ENCODE measurements at regions not wholly inside any gene's neighbourhood (a gene's known extent, or its start where the extent isn't known, plus 50 kb on each side); places are given as distances from the start of the nearest gene placed in this dataset.
A peak's percentile ranks its signal among the peaks of the same experiment; 100 is the strongest.
"Not testable (repeated sequence)": the region's sequence is repeated elsewhere in the genome, so short reads cannot be mapped to it uniquely, and the experiment has no call there.

DNA sequence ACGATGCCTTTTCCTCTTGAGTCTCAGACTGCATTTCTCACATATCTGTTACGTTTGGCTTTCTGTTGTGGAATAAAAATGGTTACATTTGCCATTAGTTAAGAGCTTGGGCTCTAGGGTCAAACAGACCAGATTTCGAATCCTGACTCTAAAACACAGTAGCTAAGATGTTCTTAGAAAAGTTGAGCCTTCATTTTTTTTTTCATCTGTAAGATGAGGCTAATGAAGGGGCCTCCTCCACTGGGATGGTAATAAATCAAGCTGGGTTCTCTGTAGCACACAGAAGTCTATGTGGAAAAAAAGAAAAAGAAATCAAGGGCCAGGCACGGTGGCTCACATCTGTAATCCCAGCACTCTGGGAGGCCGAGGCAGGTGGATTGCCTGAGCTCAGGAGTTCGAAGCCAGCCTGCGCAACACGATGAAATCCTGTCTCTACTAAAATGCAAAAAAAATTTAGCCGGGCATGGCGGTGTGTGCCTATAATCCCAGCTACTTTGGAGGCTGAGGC lies 49.9 kb upstream of the CAPRIN1 start:
- DNase-seq (ENCODE audit: low spot score) = no peak

DNA sequence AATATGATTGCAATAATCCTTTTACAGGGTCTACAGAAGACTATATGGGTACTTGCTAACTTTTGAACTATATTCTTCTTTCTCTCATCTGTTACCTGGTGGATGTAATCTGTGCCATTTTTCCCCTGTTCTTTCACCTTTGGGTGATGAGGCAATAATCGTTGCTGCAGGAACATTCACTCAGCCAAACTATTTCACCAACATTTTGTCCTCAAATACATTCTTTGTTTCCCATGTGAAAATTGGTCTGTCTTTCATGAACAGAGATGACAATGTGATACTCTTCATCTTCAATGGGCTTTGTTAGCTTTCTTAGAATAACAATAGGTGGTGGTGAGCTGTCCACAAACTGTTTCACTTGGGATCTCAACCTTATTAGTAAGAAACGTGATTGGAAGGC lies 52.1 kb upstream of the CAPRIN1 start:
- DNase-seq (ENCODE audit: low spot score) = no peak

DNA sequence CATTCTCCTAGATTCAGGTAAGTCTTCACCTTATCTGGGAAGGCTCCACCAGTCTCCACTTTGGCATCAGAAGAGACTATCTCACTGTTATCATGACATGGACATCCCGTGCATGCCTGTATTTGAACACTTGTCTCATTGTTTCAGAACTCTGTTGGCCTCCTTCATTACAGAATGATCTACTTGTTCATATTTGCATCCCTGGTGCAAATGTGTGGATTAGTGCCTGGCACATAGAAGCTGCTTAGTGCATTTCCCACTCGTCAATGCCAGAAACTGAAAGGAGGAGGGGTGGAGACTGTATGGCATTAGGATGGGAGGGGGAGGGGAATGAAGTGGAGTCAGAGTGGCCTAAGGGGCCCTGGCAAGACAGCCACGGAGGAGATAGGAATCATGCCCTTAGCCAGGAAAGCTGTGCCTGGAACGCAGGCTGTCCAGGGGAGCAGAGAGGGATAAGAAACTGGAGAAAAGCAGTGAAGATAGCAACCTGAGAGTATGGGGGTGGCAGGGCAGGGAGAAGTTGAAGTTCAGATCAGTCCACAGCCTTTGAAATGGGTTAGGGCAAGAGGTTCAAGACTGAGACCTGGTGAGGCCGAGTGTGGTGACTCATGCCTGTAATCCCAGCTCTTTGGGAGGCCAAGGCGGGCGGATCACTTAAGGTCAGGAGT lies 53.8 kb upstream of the CAPRIN1 start:
- no peak for DNase-seq (ENCODE audit: low spot score)

DNA sequence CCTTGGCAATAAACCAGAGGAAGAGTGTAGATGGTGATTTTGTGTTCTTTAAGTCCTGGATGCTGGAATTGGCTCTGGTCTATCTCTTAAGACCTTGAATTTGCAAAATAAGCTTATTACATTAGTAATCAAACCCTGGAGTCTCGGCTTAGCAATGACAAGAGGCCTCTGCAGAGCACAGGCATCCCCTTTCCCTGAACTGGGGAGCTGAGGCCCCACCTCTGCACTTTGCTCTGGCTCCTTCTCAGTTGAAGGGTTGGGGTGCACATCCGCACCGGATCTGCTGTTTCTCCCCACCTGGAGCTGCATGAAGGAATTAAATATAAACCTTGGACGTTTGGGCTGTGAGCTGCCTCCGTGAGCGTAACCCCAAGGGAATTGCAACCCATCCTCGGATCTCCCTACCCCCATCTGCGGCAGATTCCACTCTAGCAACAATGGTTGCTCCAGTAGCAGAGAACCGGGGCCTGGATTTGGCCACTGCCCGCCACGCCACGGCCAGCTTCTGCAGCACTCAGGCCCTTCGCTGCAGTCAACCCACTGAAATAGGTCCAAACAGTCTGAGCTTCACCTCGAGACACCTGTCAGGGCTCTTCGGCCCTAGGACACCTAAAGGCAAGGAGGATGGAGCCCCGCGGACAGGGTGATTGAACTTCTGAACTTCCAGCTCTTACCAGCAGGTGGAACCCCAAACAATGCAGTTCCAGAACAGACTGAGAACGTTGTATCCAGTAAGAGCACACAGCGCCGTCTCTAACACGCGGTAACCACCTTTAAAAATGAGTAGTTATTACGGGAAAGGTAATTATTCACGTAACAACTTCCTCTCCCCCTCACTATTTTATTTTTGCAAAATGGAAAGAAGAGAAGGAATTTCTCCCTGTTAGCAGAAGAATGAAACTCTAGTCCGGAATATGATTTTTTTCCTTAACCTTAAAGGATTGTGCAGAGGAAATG lies 54.8 kb upstream of the CAPRIN1 start:
- DNase-seq (ENCODE audit: low spot score) = peak; percentile 82

DNA sequence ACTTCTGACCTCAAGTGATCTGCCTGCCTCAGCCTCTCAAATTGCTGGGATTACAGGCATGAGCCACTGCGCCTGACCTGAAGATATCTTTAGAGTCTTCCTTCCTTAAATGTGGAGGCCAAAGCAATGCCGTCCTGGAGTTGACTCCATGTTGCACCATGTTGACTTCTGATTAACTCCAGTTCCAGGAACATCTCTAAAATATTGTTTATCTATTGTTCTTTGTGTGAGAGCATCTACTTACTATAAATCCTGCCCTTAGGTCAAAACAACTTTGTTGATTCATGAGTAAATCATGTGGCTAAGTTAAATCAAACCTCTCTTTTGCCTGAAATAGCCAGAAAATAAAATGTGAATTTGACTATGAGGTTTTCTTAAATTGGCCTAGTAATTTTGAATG lies 56.6 kb upstream of the CAPRIN1 start:
- DNase-seq (ENCODE audit: low spot score) = no peak

DNA sequence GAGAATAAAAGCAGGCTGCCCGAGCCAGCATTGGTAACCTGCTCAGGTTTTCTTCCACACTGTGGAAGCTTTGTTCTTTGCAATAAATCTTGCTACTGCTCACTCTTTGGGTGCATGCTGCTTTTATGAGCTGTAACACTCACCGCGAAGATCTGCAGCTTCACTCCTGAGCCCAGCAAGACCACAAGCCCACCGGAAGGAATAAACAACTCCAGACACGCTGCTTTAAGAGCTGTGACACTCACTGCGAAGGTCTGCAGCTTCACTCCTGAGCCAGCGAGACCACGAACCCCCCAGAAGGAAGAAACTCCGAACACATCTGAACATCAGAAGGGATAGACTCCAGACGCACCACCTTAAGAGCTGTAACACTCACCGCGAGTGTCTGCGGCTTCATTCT lies 60.4 kb upstream of the CAPRIN1 start:
- DNase-seq (ENCODE audit: low spot score) = not testable (repeated sequence)

DNA sequence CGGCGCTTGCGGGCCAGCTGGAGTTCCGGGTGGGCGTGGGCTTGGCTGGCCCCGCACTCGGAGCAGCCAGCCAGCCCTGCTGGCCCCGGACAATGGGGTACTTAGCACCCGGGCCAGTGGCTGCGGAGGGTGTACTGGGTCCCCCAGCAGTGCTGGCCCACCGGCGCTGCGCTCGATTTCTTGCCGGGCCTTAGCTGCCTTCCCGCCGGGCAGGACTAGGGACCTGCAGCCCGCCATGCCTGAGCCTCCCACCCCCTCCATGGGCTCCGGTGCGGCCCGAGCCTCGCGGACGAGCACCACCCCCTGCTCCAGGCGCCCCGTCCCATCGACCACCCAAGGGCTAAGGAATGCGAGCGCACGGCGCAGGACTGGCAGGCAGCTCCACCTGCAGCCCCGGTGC lies 61.4 kb upstream of the CAPRIN1 start:
- not testable (repeated sequence) for DNase-seq (ENCODE audit: low spot score)

GRCh38 chr11:33989461-33989860 lies 62.1 kb upstream of the CAPRIN1 start:
- DNase-seq (ENCODE audit: low spot score) = no peak

GRCh38 chr11:33988586-33989370 lies 62.8 kb upstream of the CAPRIN1 start:
- no peak for DNase-seq (ENCODE audit: low spot score)

DNA sequence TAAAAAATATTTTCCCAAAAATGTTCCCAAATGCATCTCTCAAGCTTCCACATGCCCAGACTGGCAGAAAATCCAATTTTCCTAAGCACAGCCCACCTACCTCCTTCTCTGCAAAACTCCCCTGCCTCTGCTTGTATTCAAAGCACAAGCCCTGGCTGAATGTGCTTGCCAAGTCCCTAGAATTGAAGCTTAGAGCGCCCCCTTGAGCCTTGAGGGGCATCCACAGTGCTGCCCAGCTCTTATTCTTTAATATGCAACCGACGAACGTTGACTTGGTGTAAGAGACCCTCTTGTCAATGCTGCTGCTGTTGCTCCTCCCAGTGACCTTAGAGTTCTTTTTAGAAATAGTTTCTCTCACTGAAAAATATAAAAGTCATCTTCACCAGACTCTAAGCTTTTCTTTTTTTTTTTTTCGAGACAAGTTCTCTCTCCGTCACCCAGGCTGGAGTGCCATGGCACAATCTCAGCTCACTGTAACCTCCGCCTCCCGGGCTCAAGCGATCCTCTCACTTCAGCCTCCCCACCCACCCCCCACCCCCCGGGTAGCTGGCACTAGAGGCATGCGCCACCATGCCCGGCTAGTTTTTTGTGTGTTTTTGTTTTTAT lies 63.5 kb upstream of the CAPRIN1 start:
- peak; percentile 76 for DNase-seq (ENCODE audit: low spot score)

DNA sequence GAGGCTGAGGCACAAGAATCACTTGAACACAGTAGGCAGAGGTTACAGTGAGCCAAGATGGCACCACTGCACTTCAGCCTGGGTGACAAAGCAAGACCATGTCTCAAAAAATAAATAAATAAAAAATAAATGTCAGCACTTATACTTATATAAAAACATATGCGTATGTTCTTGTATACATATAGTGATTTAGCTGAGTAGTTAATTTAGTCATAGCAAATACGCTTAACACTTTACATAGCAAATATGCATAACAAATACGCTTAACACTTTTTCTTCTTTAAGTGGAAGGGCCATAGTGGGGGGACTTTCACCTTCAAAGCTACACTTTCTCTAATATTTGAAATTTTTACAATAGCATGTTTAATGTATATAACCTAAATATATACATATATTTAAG lies 64.0 kb upstream of the CAPRIN1 start:
- DNase-seq (ENCODE audit: low spot score) = no peak

- DNase-seq (ENCODE audit: low spot score) = not testable (repeated sequence)
Observed at GRCh38 chr11:33986597-33987501, 64.7 kb upstream of the CAPRIN1 start.

DNA sequence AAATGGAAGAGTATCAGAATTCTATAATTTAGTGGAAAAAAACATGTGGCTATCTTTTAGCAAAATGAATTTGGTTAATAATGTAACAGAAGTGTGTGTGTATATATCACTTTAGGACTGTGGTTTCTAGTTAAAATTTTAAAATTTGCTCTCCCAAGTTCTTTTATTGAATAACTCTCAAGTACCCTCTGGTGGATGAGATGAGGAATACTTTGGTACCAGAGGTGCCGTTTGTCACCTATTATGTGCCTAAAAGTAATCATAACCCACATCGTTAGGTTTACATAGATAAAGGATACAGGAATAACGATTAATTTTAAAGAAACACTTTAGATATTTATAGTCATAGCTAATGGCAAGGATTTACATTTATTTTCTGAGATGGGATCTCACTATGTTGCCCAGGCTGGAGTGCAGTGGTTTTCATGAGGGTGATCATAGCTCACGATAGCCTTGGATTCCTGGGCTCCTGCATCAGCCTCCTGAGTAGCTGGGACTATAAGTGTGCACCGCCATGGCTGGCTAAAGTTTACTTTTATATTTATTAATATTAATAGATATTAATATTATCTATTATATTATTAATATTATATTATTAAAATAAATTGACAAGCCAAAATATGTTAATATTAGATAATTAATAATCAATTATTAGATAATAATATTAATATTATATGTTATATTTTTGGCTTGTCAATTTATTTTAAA lies 66.7 kb upstream of the CAPRIN1 start:
- no peak for DNase-seq (ENCODE audit: low spot score)

DNA sequence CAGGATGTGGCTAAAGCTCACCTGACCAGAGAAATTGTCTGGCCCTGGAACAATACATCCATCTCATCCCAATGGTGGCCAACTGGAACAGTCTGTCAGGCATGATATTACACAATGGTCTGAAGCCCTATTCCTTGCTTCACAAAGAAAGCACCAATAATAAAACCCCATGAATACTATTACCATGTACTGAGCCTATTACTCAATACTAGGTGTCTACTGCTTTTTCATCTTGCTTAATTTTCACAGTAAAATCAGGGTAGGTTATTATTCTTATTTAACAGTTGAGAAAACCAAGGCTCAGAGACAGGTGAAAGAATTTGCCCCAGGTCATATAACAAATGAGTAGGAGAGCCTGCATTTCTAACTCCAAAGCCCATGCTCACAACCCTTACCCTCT lies 68.9 kb upstream of the CAPRIN1 start:
- no peak for DNase-seq (ENCODE audit: low spot score)

- no peak for DNase-seq (ENCODE audit: low spot score)
Observed at GRCh38 chr11:33980897-33981296, 70.6 kb upstream of the CAPRIN1 start.

DNA sequence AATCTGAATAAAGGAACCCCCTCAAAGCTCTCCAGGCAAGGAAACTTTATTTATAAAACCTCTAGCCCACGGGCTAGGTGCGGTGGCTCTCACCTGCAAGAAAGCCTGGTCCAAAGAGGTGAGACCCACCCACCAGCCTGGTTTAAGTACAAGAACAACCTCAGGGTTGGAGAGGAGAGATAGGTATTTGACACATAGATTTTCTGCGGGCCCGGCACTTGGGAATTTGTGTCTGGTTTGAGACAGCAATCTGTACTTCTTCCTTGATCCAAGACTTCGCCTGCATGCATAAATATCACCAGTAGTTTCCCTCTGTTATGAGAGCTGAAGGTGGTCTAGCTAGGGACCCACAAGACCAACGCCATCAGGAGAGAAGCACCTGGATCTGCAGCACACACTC lies 73.2 kb upstream of the CAPRIN1 start:
- DNase-seq (ENCODE audit: low spot score) = no peak

DNA sequence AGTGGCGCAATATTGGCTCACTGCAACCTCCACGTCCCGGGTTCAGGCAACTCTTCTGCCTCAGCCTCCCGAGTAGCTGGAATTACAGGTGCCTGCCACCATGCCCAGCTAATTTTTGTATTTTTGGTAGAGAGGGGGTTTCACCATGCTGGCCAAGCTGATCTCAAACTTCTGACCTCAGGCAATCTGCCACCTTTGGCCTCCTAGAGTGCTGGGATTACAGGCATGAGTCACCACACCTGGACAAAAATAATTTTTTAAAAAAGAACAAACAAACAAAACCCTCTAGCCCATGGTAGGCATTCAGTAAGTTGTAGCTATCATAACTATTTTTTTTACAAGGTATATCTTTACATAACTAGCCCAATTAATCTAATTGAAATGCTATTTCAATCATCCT lies 73.9 kb upstream of the CAPRIN1 start:
- DNase-seq (ENCODE audit: low spot score) = no peak

DNA sequence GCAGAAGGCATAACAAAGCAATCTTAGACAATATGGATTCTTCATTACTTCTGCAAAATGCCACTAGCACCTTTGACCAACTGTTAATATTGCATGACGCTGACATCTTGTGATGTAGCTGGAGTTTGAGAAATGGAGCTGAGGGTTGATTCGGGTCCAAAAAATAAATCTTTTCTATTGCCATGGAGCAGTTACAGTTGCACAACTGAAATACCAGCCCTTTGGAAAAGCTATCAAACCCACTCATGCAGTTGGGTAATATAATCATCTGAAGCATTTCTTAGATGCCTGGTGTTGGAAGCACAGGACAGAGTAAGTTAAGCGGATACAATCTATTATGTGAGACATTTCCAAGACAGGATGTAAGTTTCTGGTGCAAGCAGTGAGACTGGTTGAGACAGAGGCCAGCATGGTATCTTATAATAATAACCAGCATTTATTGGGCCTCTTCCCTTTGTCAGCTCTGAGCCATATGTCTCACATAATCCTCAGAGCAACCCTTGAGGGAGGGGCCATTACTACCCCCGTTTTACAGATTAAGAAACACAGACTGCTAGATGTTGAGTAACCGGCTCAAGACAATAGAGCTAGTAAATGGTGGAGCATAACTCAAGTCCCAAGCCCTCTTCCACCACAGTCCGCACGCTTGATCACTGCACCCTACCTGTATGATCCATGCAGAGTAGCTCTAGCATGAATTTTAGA lies 74.9 kb upstream of the CAPRIN1 start:
- peak; percentile 47 for DNase-seq (ENCODE audit: low spot score)

DNA sequence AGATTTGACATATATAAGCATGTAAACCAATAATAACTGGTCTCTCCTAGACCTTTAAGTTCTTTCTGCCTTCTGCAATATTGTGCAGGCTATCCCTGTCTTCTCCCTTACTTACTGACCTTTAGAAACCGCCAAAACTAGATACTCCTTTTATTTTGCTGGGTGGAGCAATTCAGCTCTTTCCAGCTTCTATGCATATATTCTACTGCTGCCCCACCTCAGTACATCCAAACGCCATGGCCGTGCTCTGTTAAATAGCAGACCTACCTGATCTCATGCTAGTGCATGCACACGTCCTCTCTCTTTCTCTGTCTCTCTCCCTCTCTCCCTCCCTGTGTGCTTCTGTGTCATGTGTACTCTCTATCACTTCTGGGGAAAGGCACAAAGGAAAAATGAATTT lies 76.7 kb upstream of the CAPRIN1 start:
- DNase-seq (ENCODE audit: low spot score) = no peak

- not testable (repeated sequence) for DNase-seq (ENCODE audit: low spot score)
Observed at GRCh38 chr11:33971530-33971929, 79.7 kb upstream of the LMO2 start.

Measured in AG20443 (cell line).